ENCODE measurements at regions not wholly inside any gene's neighbourhood (a gene's known extent, or its start where the extent isn't known, plus 50 kb on each side); places are given as distances from the start of the nearest gene placed in this dataset.
"Not testable (repeated sequence)": the region's sequence is repeated elsewhere in the genome, so short reads cannot be mapped to it uniquely, and the experiment has no call there.

GRCh38 chr1:147348592-147348991 is 106.1 kb downstream of the CHD1L start:
- H3K9ac ChIP-seq (ENCODE audit: low read length); H2BK15ac ChIP-seq (ENCODE audit: low read depth, poor library complexity, severe bottlenecking); H4K91ac ChIP-seq (ENCODE audit: low read length); H2AK5ac ChIP-seq (ENCODE audit: low read length, severe bottlenecking); H3K27ac ChIP-seq (ENCODE audit: low read length, poor library complexity, severe bottlenecking); H4K8ac ChIP-seq (ENCODE audit: low read length); H3K4me2 ChIP-seq (ENCODE audit: low read length, poor library complexity, severe bottlenecking); H2BK12ac ChIP-seq (ENCODE audit: low read length in 2 of 2); H3K4me3 ChIP-seq (ENCODE audit: insufficient read depth in 1 of 2, low read depth in 1 of 2, low read length in 2 of 2); H2BK5ac ChIP-seq (ENCODE audit: low read depth, low read length, poor library complexity, severe bottlenecking); H3K79me1 ChIP-seq (replicated peaks; ENCODE audit: low read length, poor library complexity, severe bottlenecking); H3K9me3 ChIP-seq (ENCODE audit: control insufficient read depth, low read length); H2AFZ ChIP-seq (ENCODE audit: low read depth, low read length); H3K27me3 ChIP-seq (ENCODE audit: control insufficient read depth in 1 of 2, insufficient read depth in 1 of 2, low read length in 2 of 2); H3K18ac ChIP-seq (ENCODE audit: low read depth in 1 of 2, low read length in 2 of 2); H2BK120ac ChIP-seq (ENCODE audit: low read depth, low read length); H3K23ac ChIP-seq (ENCODE audit: low read length in 2 of 2); H3K4me1 ChIP-seq (ENCODE audit: control insufficient read depth, insufficient read depth, low read depth, low read length); H3K4ac ChIP-seq (ENCODE audit: low read depth in 1 of 2, low read length in 2 of 2); H3K36me3 ChIP-seq (ENCODE audit: control insufficient read depth in 1 of 2, insufficient read depth in 2 of 2, low read depth in 1 of 2, low read length in 2 of 2); H3K14ac ChIP-seq (ENCODE audit: low read length in 2 of 2); DNase-seq: not testable (repeated sequence)
- 40% methylated on average over 1 of the region's 8 CpGs for WGBS

DNA sequence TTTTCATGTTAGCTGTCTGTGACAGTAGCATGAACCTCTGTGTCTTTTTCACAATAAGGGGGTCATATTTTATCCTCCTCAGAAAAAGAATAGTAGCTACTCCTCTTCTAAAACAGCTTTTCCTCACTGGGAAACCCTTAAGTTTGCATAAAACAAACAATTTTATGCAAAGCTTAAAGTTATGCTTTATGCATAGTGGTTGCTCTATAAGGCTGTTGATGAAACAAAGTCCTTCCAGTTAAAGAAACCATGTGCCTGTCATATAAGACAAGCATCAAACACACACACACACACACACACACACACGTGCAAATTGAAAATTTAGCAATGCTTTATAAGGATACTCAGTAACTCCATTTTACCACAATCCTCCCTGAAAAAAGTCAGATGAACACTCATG is 107.0 kb downstream of the CHD1L start:
- Histone ChIP-seq H2BK120ac (ENCODE audit: low read depth, low read length) (no peak overlapping the region), H3K9me3 (ENCODE audit: control insufficient read depth, low read length) (no peaks in the 10 kb centered on the region), H3K4me1 (ENCODE audit: control insufficient read depth, insufficient read depth, low read depth, low read length) (no peaks in the 10 kb centered on the region), H3K9ac (ENCODE audit: low read length) (no peak overlapping the region), H4K8ac (ENCODE audit: low read length) (no peak overlapping the region), H3K23ac (ENCODE audit: low read length in 2 of 2) (no peak overlapping the region), H2BK15ac (ENCODE audit: low read depth, poor library complexity, severe bottlenecking) (no peak overlapping the region), H3K18ac (ENCODE audit: low read depth in 1 of 2, low read length in 2 of 2) (no peak overlapping the region), H3K79me1 (replicated peaks; ENCODE audit: low read length, poor library complexity, severe bottlenecking) (no peaks in the 10 kb centered on the region), H3K4ac (ENCODE audit: low read depth in 1 of 2, low read length in 2 of 2) (no peak overlapping the region), H3K14ac (ENCODE audit: low read length in 2 of 2) (no peak overlapping the region), H2BK12ac (ENCODE audit: low read length in 2 of 2) (no peak overlapping the region), H3K27ac (ENCODE audit: low read length, poor library complexity, severe bottlenecking) (no peak overlapping the region), H2AFZ (ENCODE audit: low read depth, low read length) (no peak overlapping the region), H2BK5ac (ENCODE audit: low read depth, low read length, poor library complexity, severe bottlenecking) (no peak overlapping the region), H4K91ac (ENCODE audit: low read length) (no peak overlapping the region), H3K4me3 (ENCODE audit: insufficient read depth in 1 of 2, low read depth in 1 of 2, low read length in 2 of 2) (no peak overlapping the region), H3K36me3 (ENCODE audit: control insufficient read depth in 1 of 2, insufficient read depth in 2 of 2, low read depth in 1 of 2, low read length in 2 of 2) (no peaks in the 10 kb centered on the region), H2AK5ac (ENCODE audit: low read length, severe bottlenecking) (no peak overlapping the region), H3K27me3 (ENCODE audit: control insufficient read depth in 1 of 2, insufficient read depth in 1 of 2, low read length in 2 of 2) (no peaks in the 10 kb centered on the region), H3K4me2 (ENCODE audit: low read length, poor library complexity, severe bottlenecking) (no peak overlapping the region)
- 56% methylated on average over 1 of the region's 1 CpG for WGBS
- DNase-seq, result no peak

DNA sequence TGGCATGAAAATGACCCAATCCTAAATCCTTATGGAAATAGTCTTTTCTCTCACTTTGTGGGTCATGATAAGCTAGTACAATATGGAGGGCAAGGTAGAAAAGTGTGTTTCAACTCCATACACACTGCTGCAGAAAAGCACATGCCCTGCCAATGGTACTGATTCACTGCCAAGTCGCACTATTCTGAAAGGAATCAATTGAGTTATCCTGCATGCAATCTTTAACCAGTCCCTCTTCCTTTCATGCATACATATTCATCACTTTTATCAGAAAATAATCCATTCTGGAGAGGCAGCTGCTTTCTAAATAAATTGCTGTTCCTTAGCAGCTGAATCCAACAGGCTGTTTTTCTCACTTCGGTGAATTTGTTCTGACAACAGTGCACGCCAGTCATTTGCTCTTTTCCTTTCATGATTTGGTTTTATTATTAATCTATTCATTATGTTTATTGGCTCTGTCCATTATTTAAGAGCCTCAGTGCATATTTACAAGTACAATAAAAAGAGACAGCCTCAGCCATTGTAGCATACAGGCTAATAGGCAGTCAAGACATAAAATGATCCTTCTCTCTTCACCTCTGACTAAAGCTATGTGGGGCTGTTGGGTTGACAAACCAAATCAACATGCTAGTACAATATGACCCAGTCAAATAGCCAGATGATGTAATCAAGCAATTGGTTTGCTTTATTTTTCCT is 108.8 kb downstream of the CHD1L start:
- Histone ChIP-seq H2AK5ac (ENCODE audit: low read length, severe bottlenecking) (no peak overlapping the region), H3K4me3 (ENCODE audit: insufficient read depth in 1 of 2, low read depth in 1 of 2, low read length in 2 of 2) (no peak overlapping the region), H3K14ac (ENCODE audit: low read length in 2 of 2) (no peak overlapping the region), H3K4ac (ENCODE audit: low read depth in 1 of 2, low read length in 2 of 2) (no peak overlapping the region), H3K4me1 (ENCODE audit: control insufficient read depth, insufficient read depth, low read depth, low read length) (no peaks in the 10 kb centered on the region), H2BK120ac (ENCODE audit: low read depth, low read length) (no peak overlapping the region), H2BK15ac (ENCODE audit: low read depth, poor library complexity, severe bottlenecking) (no peak overlapping the region), H2BK12ac (ENCODE audit: low read length in 2 of 2) (no peak overlapping the region), H3K27me3 (ENCODE audit: control insufficient read depth in 1 of 2, insufficient read depth in 1 of 2, low read length in 2 of 2) (no peaks in the 10 kb centered on the region), H3K79me1 (replicated peaks; ENCODE audit: low read length, poor library complexity, severe bottlenecking) (no peaks in the 10 kb centered on the region), H3K27ac (ENCODE audit: low read length, poor library complexity, severe bottlenecking) (no peak overlapping the region), H3K18ac (ENCODE audit: low read depth in 1 of 2, low read length in 2 of 2) (no peak overlapping the region), H4K8ac (ENCODE audit: low read length) (no peak overlapping the region), H3K9me3 (ENCODE audit: control insufficient read depth, low read length) (peaks cover under 1% of the 10 kb centered on the region), H3K9ac (ENCODE audit: low read length) (no peak overlapping the region), H2BK5ac (ENCODE audit: low read depth, low read length, poor library complexity, severe bottlenecking) (no peak overlapping the region), H3K4me2 (ENCODE audit: low read length, poor library complexity, severe bottlenecking) (no peak overlapping the region), H2AFZ (ENCODE audit: low read depth, low read length) (no peak overlapping the region), H4K91ac (ENCODE audit: low read length) (no peak overlapping the region), H3K23ac (ENCODE audit: low read length in 2 of 2) (no peak overlapping the region), H3K36me3 (ENCODE audit: control insufficient read depth in 1 of 2, insufficient read depth in 2 of 2, low read depth in 1 of 2, low read length in 2 of 2) (no peaks in the 10 kb centered on the region)
- WGBS, result 94% methylated on average over 2 of the region's 3 CpGs
- DNase-seq, result no peak

- WGBS, result 71% methylated on average over 4 of the region's 4 CpGs
- no peak overlapping the region for H4K91ac ChIP-seq (ENCODE audit: low read length)
- H2BK5ac ChIP-seq (ENCODE audit: low read depth, low read length, poor library complexity, severe bottlenecking), result no peak overlapping the region
- no peak overlapping the region for H3K23ac ChIP-seq (ENCODE audit: low read length in 2 of 2)
- no peaks in the 10 kb centered on the region for H3K9me3 ChIP-seq (ENCODE audit: control insufficient read depth, low read length)
- H2BK15ac ChIP-seq (ENCODE audit: low read depth, poor library complexity, severe bottlenecking), result no peak overlapping the region
- no peak overlapping the region for H2BK120ac ChIP-seq (ENCODE audit: low read depth, low read length)
- no peak overlapping the region for H3K9ac ChIP-seq (ENCODE audit: low read length)
- no peak overlapping the region for H2AFZ ChIP-seq (ENCODE audit: low read depth, low read length)
- no peak overlapping the region for H2AK5ac ChIP-seq (ENCODE audit: low read length, severe bottlenecking)
- H3K4me3 ChIP-seq (ENCODE audit: insufficient read depth in 1 of 2, low read depth in 1 of 2, low read length in 2 of 2), result no peak overlapping the region
- no peak overlapping the region for H3K27ac ChIP-seq (ENCODE audit: low read length, poor library complexity, severe bottlenecking)
- no peaks in the 10 kb centered on the region for H3K79me1 ChIP-seq (replicated peaks; ENCODE audit: low read length, poor library complexity, severe bottlenecking)
- H3K27me3 ChIP-seq (ENCODE audit: control insufficient read depth in 1 of 2, insufficient read depth in 1 of 2, low read length in 2 of 2), result no peaks in the 10 kb centered on the region
- H3K14ac ChIP-seq (ENCODE audit: low read length in 2 of 2), result no peak overlapping the region
- H4K8ac ChIP-seq (ENCODE audit: low read length), result no peak overlapping the region
- H3K4me1 ChIP-seq (ENCODE audit: control insufficient read depth, insufficient read depth, low read depth, low read length), result no peaks in the 10 kb centered on the region
- DNase-seq, result no peak
- H3K4ac ChIP-seq (ENCODE audit: low read depth in 1 of 2, low read length in 2 of 2), result no peak overlapping the region
- no peak overlapping the region for H3K4me2 ChIP-seq (ENCODE audit: low read length, poor library complexity, severe bottlenecking)
- no peak overlapping the region for H3K18ac ChIP-seq (ENCODE audit: low read depth in 1 of 2, low read length in 2 of 2)
- H2BK12ac ChIP-seq (ENCODE audit: low read length in 2 of 2), result no peak overlapping the region
- no peaks in the 10 kb centered on the region for H3K36me3 ChIP-seq (ENCODE audit: control insufficient read depth in 1 of 2, insufficient read depth in 2 of 2, low read depth in 1 of 2, low read length in 2 of 2)
These were observed 135.1 kb downstream of the CHD1L start for GRCh38 chr1:147377263-147378246.
